Heart left ventricle (tissue), 13 donors: ENCODE measurements at regions not wholly inside any gene's neighbourhood (a gene's known extent, or its start where the extent isn't known, plus 50 kb on each side); places are given as distances from the start of the nearest gene placed in this dataset.
"Not testable (repeated sequence)": the region's sequence is repeated elsewhere in the genome, so short reads cannot be mapped to it uniquely, and the experiment has no call there.

Experiments used
- CTCF ChIP-seq, 12 donors: fragments of 200-600 bp; sonication (generic) in 4 of 12; IDR thresholded peaks; one replicate each; pipeline versions ENCODE4 v1.5.0 to v1.8.0; 2018 to 2022; ENCODE audit warnings: antibody characterized with exemption in 12 of 12, mild to moderate bottlenecking in 5 of 12
- POLR2A ChIP-seq, 2 donors: fragments of 450-650 bp; IDR thresholded peaks; one replicate each; pipeline ENCODE4 v1.6.1; 2017; ENCODE audit warnings: antibody characterized with exemption in 2 of 2, mild to moderate bottlenecking in 2 of 2, moderate library complexity in 2 of 2
- donor health status: ischemic (EF 13 %, LVEDD 7.1; RV severe dilation, severe dysfunction).
- donor health status: DM: no; HTN: yes; CAD: no.
- donor health status: DM: no; HTN: no; CAD: no.
- donor health status: ischemic (EF 25% LVEDD 6.9; RV normal size, moderate dysfunction).
- donor health status: ischemic (EF 25% LVEDD 5.7; RV mildly dilated, moderate dysfunction).
- donor health status: ischemic (EF 35%, LVEDD 5.7; RV mildly dilated, moderate dysfunction).
- donor health status: nonischemic (EF 11% LVEDD 7.7; RV severe dilation, severe dysfunction).
- donor health status: DM: yes; HTN: yes; CAD: no.
- donor health status: PGD.
- donor health status: ischemic (EF 29% LVEDD 5.4; RV normal size, mild dysfunction).
- donor health status: nonischemic (EF 23%, LVEDD 6.1; RV moderate dilation, normal function).

GRCh38 chrX:92558796-92559195, 779.6 kb downstream of the PCDH11X start:
- not testable (repeated sequence) for TF ChIP-seq CTCF, POLR2A (IDR thresholded peaks at IDR 0.05)
